Panc1 (cell line): ENCODE measurements at regions not wholly inside any gene's neighbourhood (a gene's known extent, or its start where the extent isn't known, plus 50 kb on each side); places are given as distances from the start of the nearest gene placed in this dataset.

Experiments used
- ATAC-seq: fragments of 200-7000 bp; cut with Tn5 transposase; 2 replicates; pipeline ENCODE4 v1.9.1; 2020; ENCODE audit warnings: mild to moderate bottlenecking, moderate library complexity
- BruUV-seq: library from RNA; stranded (reverse); fragments of 400-500 nt; replicated peaks from 2 replicates; lab custom pipeline; 2021; lab: Mats Ljungman, UMichigan
- CTCF ChIA-PET: fragments of 300-600 bp; sonication (Branson Sonifier 250); formaldehyde crosslinking; loops from one replicate; lab custom pipeline; 2022; ENCODE audit warnings: antibody characterized with exemption; lab: Charles Lee
- POLR2A ChIA-PET: fragments of 300-600 bp; sonication (Branson Sonifier 250); formaldehyde crosslinking; loops from one replicate; lab custom pipeline; 2022; ENCODE audit warnings: antibody characterized with exemption; lab: Charles Lee
- DNase-seq: peaks from one replicate; pipeline ENCODE4 v3.0.0-alpha.2; 2010; ENCODE audit warnings: low read depth, low spot score
- H3K27ac ChIP-seq: 2 replicates; pipeline ENCODE4 v1.5.1; 2011; ENCODE audit warnings: mild to moderate bottlenecking, low read length, inconsistent platforms
- H3K27me3 ChIP-seq: fragments of 200-500 bp; sonication (Bioruptor generic); 2 replicates; pipeline ENCODE4 v1.6.0; 2014; ENCODE audit warnings: low read length, inconsistent platforms; ENCODE audit not compliant: control insufficient read depth, insufficient read depth
- H3K36me3 ChIP-seq: fragments of 200-500 bp; sonication (Bioruptor generic); 2 replicates; pipeline ENCODE4 v1.5.1; 2014; ENCODE audit warnings: inconsistent platforms, mild to moderate bottlenecking, low read length, moderate library complexity; ENCODE audit not compliant: control insufficient read depth, insufficient read depth
- H3K4me1 ChIP-seq: 2 replicates; pipeline ENCODE4 v1.5.1; 2011; ENCODE audit warnings: inconsistent platforms, mild to moderate bottlenecking, low read length, moderate library complexity; ENCODE audit not compliant: control insufficient read depth, insufficient read depth
- H3K4me3 ChIP-seq, 2 experiments: 2 replicates each; pipeline ENCODE4 v1.5.1; 2011 to 2012; ENCODE audit warnings: low read depth in 2 of 2, low read length in 2 of 2, mild to moderate bottlenecking in 2 of 2, inconsistent platforms in 1 of 2, moderate library complexity in 1 of 2
- H3K9me3 ChIP-seq: fragments of 200-500 bp; sonication (Bioruptor generic); 2 replicates; pipeline ENCODE4 v1.5.1; 2014; ENCODE audit warnings: low read depth, mild to moderate bottlenecking, inconsistent platforms, low read length, moderate library complexity; ENCODE audit not compliant: control insufficient read depth, insufficient read depth
- CTCF ChIP-seq: fragments of 450-650 bp; IDR thresholded peaks from 2 replicates; pipeline ENCODE4 v1.5.1; 2017; ENCODE audit warnings: mild to moderate bottlenecking
- POLR2AphosphoS5 ChIP-seq: IDR thresholded peaks from 2 replicates; pipeline ENCODE4 v1.6.1; 2012; ENCODE audit warnings: mild to moderate bottlenecking, low read depth, low read length, moderate library complexity
- REST ChIP-seq, 2 experiments: IDR thresholded peaks; 2 replicates each; pipeline ENCODE4 v1.6.1; 2011 to 2012; ENCODE audit warnings: low read depth in 2 of 2, control low read depth in 1 of 2, low read length in 1 of 2, mild to moderate bottlenecking in 1 of 2, moderate library complexity in 1 of 2; ENCODE audit not compliant: insufficient read depth in 1 of 2
- SIN3A ChIP-seq: IDR thresholded peaks from 2 replicates; pipeline ENCODE4 v1.6.1; 2012; ENCODE audit warnings: low read depth, mild to moderate bottlenecking, low read length, moderate library complexity, borderline replicate concordance; ENCODE audit not compliant: insufficient read depth
- TCF7L2 ChIP-seq: IDR thresholded peaks from 2 replicates; pipeline ENCODE4 v1.6.1; 2011; ENCODE audit warnings: mild to moderate bottlenecking, low read depth, low read length, inconsistent platforms
- in situ Hi-C: cut with HindIII; loops from 2 replicates; pipeline ENCODE4 v1.10.0; 2016; ENCODE audit warnings: low sequenced_read_pairs, low pct_unique_long_range_greater_than_20kb
- intact Hi-C: fragments of 100-400 bp; cut with micrococcal nuclease; formaldehyde crosslinking; loops from one replicate; pipeline ENCODE4 v1.10.0; 2022; ENCODE audit not compliant: unreplicated experiment

- TF ChIP-seq CTCF = no peak
- no peak for TF ChIP-seq SIN3A
- TF ChIP-seq TCF7L2 = no peak
- TF ChIP-seq REST (IDR thresholded peaks at IDR 0.05; ENCODE audit: insufficient read depth in 1 of 2, low read depth in 2 of 2, low read length in 1 of 2) = no peak
- TF ChIP-seq POLR2AphosphoS5 = no peak
- POLR2A ChIA-PET = no interaction called here
- CTCF ChIA-PET = no interaction called here
- no TSS peak for BruUV-seq
- no peak for DNase-seq
- 0 out of 2 replicates have a peak, but pooled peaks cover 2% of the 10 kb centered on the region for H3K27me3 ChIP-seq
- H3K27ac ChIP-seq = no peak overlapping the region
- no peaks in the 10 kb centered on the region for H3K36me3 ChIP-seq
- ATAC-seq = no peak
- no peak overlapping the region for H3K4me3 ChIP-seq
- intact Hi-C loops (no loop called here), in situ Hi-C loops (no loop called here)
- H3K9me3 ChIP-seq = no peaks in the 10 kb centered on the region
- H3K4me1 ChIP-seq = no peaks in the 10 kb centered on the region
Observed at GRCh38 chr10:121063744-121064143, 212.6 kb downstream of the WDR11 start.

GRCh38 chr10:121064491-121064890 is 213.3 kb downstream of the WDR11 start:
- no TSS peak for BruUV-seq
- no peak overlapping the region for H3K27ac ChIP-seq
- 0 out of 2 replicates have a peak, but pooled peaks cover 2% of the 10 kb centered on the region for H3K27me3 ChIP-seq
- H3K4me1 ChIP-seq = no peaks in the 10 kb centered on the region
- POLR2A ChIA-PET = no interaction called here
- no peak for ATAC-seq
- TF ChIP-seq CTCF (no peak), REST (IDR thresholded peaks at IDR 0.05; ENCODE audit: insufficient read depth in 1 of 2, low read depth in 2 of 2, low read length in 1 of 2) (no peak), TCF7L2 (no peak), POLR2AphosphoS5 (no peak), SIN3A (no peak)
- CTCF ChIA-PET = no interaction called here
- intact Hi-C loops (no loop called here), in situ Hi-C loops (no loop called here)
- no peak for DNase-seq
- no peaks in the 10 kb centered on the region for H3K36me3 ChIP-seq
- no peak overlapping the region for H3K4me3 ChIP-seq
- no peaks in the 10 kb centered on the region for H3K9me3 ChIP-seq
